ENCODE measurements at regions not wholly inside any gene's neighbourhood (a gene's known extent, or its start where the extent isn't known, plus 50 kb on each side); places are given as distances from the start of the nearest gene placed in this dataset.

DNA sequence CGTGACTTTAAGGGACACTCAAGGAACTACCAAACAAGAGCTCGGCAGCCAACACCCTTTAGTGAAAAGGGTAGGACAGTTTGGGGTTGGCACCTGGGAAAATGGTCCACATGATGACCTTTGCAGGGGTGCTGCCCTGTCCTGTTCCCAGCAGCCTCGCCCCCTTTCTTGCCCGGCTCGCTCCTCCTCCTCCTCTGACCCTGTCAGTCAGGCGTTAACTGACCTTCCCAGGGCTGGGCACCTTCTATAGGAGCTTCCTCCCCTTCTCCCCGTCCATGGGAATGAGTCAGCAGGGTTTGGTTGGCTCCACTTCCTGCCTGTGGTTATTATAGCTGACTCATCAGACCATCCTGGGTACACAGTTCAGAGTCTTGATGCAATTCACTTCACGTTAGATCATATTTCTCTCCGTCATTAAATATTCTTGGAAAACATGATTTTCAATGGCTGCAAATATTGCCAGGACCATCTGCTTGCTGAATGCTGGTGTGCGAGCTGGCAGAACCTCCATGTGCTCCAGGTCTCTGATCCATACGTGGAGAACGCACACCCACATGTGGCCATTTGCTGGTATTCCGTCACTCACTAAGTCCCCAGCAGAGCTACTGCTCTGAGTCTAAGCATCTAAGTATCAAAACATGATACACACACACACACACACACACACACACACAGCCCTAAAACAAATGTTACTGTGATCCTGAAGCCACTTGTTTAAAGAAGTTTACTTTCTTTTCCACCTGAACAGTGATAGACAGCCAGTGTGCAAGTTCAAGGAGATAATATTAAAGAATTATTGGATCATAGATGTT, 185.0 kb downstream of the ANAPC1 start:
- TF ChIP-seq, protein P1, sequence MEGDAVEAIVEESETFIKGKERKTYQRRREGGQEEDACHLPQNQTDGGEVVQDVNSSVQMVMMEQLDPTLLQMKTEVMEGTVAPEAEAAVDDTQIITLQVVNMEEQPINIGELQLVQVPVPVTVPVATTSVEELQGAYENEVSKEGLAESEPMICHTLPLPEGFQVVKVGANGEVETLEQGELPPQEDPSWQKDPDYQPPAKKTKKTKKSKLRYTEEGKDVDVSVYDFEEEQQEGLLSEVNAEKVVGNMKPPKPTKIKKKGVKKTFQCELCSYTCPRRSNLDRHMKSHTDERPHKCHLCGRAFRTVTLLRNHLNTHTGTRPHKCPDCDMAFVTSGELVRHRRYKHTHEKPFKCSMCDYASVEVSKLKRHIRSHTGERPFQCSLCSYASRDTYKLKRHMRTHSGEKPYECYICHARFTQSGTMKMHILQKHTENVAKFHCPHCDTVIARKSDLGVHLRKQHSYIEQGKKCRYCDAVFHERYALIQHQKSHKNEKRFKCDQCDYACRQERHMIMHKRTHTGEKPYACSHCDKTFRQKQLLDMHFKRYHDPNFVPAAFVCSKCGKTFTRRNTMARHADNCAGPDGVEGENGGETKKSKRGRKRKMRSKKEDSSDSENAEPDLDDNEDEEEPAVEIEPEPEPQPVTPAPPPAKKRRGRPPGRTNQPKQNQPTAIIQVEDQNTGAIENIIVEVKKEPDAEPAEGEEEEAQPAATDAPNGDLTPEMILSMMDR (IDR thresholded peaks at IDR 0.05): peak in 3 of 6 experiments; percentile 36 to 42 (median 38)
- TF ChIP-seq POLR2A (IDR thresholded peaks at IDR 0.05): no peak

Measured in Peyer's patch (tissue), 4 donors.